Peyer's patch (tissue), 4 donors: ENCODE measurements at regions not wholly inside any gene's neighbourhood (a gene's known extent, or its start where the extent isn't known, plus 50 kb on each side); places are given as distances from the start of the nearest gene placed in this dataset.

Experiments used
- DNase-seq, 3 donors: peaks; one replicate each; pipeline ENCODE4 v3.0.0-alpha.2; 2017 to 2019
- H3K27ac ChIP-seq, 4 donors: fragments of 200-600 bp; sonication (generic); one replicate each; pipeline ENCODE4 v1.5.1; 2016 to 2019
- H3K27me3 ChIP-seq, 2 donors: fragments of 200-600 bp; sonication (generic); one replicate each; pipeline ENCODE4 v1.5.1; 2019
- H3K36me3 ChIP-seq, 3 donors: fragments of 200-600 bp; sonication (generic); one replicate each; pipeline ENCODE4 v1.5.1; 2016 to 2019
- H3K4me1 ChIP-seq, 4 donors: fragments of 200-600 bp; sonication (generic); one replicate each; pipeline ENCODE4 v1.5.1; 2016 to 2019
- H3K4me3 ChIP-seq, 4 donors: fragments of 200-600 bp; sonication (generic); 1 replicate in 3 of 4; 2 replicates in 1 of 4; pipeline ENCODE4 v1.5.1; 2016 to 2019; ENCODE audit warnings: mild to moderate bottlenecking in 1 of 4
- H3K9me3 ChIP-seq, 4 donors: fragments of 200-600 bp; sonication (generic); one replicate each; pipeline ENCODE4 v1.5.1; 2016 to 2019; ENCODE audit warnings: mild to moderate bottlenecking in 1 of 4
- POLR2A ChIP-seq, 2 donors: fragments of 450-650 bp; IDR thresholded peaks; one replicate each; pipeline ENCODE4 v1.5.1; 2017; ENCODE audit warnings: antibody characterized with exemption in 2 of 2, mild to moderate bottlenecking in 2 of 2, moderate library complexity in 2 of 2
- TF ChIP-seq, protein P1 (sequence below), 6 experiments: fragments of 450-650 bp in 4 of 6; fragments of 200-600 bp in 2 of 6; sonication (generic) in 1 of 6; IDR thresholded peaks; one replicate each; pipeline ENCODE4 v1.5.1; 2017 to 2019; ENCODE audit warnings: antibody characterized with exemption in 6 of 6, mild to moderate bottlenecking in 3 of 6, moderate library complexity in 1 of 6

GRCh38 chr12:116361414-116362223 is 84.1 kb upstream of the MED13L start:
- no peak overlapping the region for H3K4me3 ChIP-seq
- H3K4me1 ChIP-seq: peaks cover 0 to 11% (median 5%) of the 10 kb centered on the region in 4 donors
- H3K36me3 ChIP-seq: no peaks in the 10 kb centered on the region
- no peaks in the 10 kb centered on the region for H3K27me3 ChIP-seq
- H3K27ac ChIP-seq: no peak overlapping the region
- H3K9me3 ChIP-seq: no peaks in the 10 kb centered on the region
- DNase-seq: peak in 2 of 3 donors; percentile 29 to 65
- TF ChIP-seq, protein P1, sequence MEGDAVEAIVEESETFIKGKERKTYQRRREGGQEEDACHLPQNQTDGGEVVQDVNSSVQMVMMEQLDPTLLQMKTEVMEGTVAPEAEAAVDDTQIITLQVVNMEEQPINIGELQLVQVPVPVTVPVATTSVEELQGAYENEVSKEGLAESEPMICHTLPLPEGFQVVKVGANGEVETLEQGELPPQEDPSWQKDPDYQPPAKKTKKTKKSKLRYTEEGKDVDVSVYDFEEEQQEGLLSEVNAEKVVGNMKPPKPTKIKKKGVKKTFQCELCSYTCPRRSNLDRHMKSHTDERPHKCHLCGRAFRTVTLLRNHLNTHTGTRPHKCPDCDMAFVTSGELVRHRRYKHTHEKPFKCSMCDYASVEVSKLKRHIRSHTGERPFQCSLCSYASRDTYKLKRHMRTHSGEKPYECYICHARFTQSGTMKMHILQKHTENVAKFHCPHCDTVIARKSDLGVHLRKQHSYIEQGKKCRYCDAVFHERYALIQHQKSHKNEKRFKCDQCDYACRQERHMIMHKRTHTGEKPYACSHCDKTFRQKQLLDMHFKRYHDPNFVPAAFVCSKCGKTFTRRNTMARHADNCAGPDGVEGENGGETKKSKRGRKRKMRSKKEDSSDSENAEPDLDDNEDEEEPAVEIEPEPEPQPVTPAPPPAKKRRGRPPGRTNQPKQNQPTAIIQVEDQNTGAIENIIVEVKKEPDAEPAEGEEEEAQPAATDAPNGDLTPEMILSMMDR (IDR thresholded peaks at IDR 0.05): no peak
- no peak for TF ChIP-seq POLR2A (IDR thresholded peaks at IDR 0.05)

GRCh38 chr12:116365114-116365513 is 87.6 kb upstream of the MED13L start:
- Histone ChIP-seq H3K9me3 (no peaks in the 10 kb centered on the region), H3K27me3 (no peaks in the 10 kb centered on the region), H3K36me3 (no peaks in the 10 kb centered on the region), H3K4me3 (no peak overlapping the region), H3K4me1 (peaks cover 0 to 1% (median 0%) of the 10 kb centered on the region in 4 donors), H3K27ac (no peak overlapping the region)
- DNase-seq: no peak
- TF ChIP-seq, protein P1 (IDR thresholded peaks at IDR 0.05): no peak
- TF ChIP-seq POLR2A (IDR thresholded peaks at IDR 0.05): no peak

- no peak for DNase-seq
- no peaks in the 10 kb centered on the region for H3K4me1 ChIP-seq
- TF ChIP-seq POLR2A (IDR thresholded peaks at IDR 0.05): no peak
- TF ChIP-seq, protein P1 (IDR thresholded peaks at IDR 0.05): no peak
- no peaks in the 10 kb centered on the region for H3K9me3 ChIP-seq
- H3K36me3 ChIP-seq: no peaks in the 10 kb centered on the region
- H3K27me3 ChIP-seq: no peaks in the 10 kb centered on the region
- H3K27ac ChIP-seq: no peak overlapping the region
- no peak overlapping the region for H3K4me3 ChIP-seq
Measured at GRCh38 chr12:116365606-116366455, 88.3 kb upstream of the MED13L start.

DNA sequence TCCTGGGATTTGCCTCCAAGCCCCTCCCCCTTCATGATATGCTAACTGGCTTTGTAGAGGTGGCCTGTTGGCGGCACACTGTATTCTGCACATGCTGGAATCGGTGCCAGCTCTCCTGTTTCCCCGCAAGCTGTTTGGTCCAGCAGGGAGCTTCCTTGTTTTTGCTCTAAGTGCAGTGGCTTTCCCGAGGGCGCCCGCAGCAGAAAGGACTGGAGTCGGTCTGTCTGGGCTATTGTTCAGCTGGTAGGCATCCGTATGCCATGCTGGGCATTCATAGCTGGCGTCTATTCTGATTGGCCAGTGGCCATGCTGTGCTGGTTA is 88.9 kb upstream of the MED13L start:
- TF ChIP-seq, protein P1 (IDR thresholded peaks at IDR 0.05): no peak
- no peak for TF ChIP-seq POLR2A (IDR thresholded peaks at IDR 0.05)
- H3K9me3 ChIP-seq: no peaks in the 10 kb centered on the region
- H3K36me3 ChIP-seq: no peaks in the 10 kb centered on the region
- DNase-seq: no peak
- no peak overlapping the region for H3K27ac ChIP-seq
- H3K4me3 ChIP-seq: no peak overlapping the region
- no peaks in the 10 kb centered on the region for H3K4me1 ChIP-seq
- H3K27me3 ChIP-seq: no peaks in the 10 kb centered on the region

GRCh38 chr12:116366824-116367223 is 89.3 kb upstream of the MED13L start:
- no peak for DNase-seq
- Histone ChIP-seq H3K27me3 (no peaks in the 10 kb centered on the region), H3K4me1 (no peaks in the 10 kb centered on the region), H3K9me3 (no peaks in the 10 kb centered on the region), H3K4me3 (no peak overlapping the region), H3K36me3 (no peaks in the 10 kb centered on the region), H3K27ac (no peak overlapping the region)
- TF ChIP-seq POLR2A (IDR thresholded peaks at IDR 0.05): no peak
- TF ChIP-seq, protein P1 (IDR thresholded peaks at IDR 0.05): no peak
